ENCODE measurements at regions not wholly inside any gene's neighbourhood (a gene's known extent, or its start where the extent isn't known, plus 50 kb on each side); places are given as distances from the start of the nearest gene placed in this dataset.
"Not testable (repeated sequence)": the region's sequence is repeated elsewhere in the genome, so short reads cannot be mapped to it uniquely, and the experiment has no call there.

GRCh38 chr2:125028721-125029120 lies 1003.6 kb downstream of the CNTNAP5 start:
- not testable (repeated sequence) for TF ChIP-seq SUZ12 (IDR thresholded peaks at IDR 0.05; ENCODE audit: extremely low read depth, insufficient read depth, insufficient read length); YY1 (IDR thresholded peaks at IDR 0.05; ENCODE audit: insufficient read depth, insufficient read length)
